ENCODE measurements at regions not wholly inside any gene's neighbourhood (a gene's known extent, or its start where the extent isn't known, plus 50 kb on each side); places are given as distances from the start of the nearest gene placed in this dataset.

DNA sequence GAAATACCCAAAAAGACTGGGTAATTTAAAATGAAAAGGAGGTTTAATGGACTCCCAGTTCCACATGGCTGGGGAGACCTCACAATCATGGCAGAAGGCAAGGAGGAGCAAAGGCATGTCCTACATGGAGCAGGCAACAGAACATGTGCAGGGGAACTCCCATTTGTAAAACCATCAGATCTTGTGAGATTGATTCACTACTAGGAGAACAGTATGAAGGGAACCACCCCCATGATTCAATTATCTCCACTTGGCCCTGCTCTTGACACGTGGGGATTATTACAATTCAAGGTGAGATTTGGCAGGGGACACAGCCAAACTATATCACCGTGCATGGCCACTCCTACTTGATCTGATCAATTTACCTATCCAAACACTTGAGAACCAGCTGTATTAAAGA lies 131.5 kb upstream of the LDB2 start:
- TF ChIP-seq POLR2AphosphoS5 (IDR thresholded peaks at IDR 0.05; ENCODE audit: borderline replicate concordance, low read depth, low read length) (no peak), EZH2 (IDR thresholded peaks at IDR 0.05) (no peak), FOXP2 (optimal IDR thresholded peaks at IDR 0.05; ENCODE audit: control extremely low read depth, extremely low read length, insufficient read depth) (no peak)

Data from SK-N-MC (cell line).